NCI-H446 (cell line): ENCODE measurements at regions not wholly inside any gene's neighbourhood (a gene's known extent, or its start where the extent isn't known, plus 50 kb on each side); places are given as distances from the start of the nearest gene placed in this dataset.
"Not testable (repeated sequence)": the region's sequence is repeated elsewhere in the genome, so short reads cannot be mapped to it uniquely, and the experiment has no call there.

Experiments
- DNase-seq, 2 experiments: peaks; one replicate each; lab custom pipeline; 2025; lab: John Stamatoyannopoulos, UW

- no peak for DNase-seq
Measured at GRCh38 chr2:34306745-34307144, 707.6 kb upstream of the FAM98A start.

- no peak for DNase-seq
Measured at GRCh38 chr2:34305587-34305986, 706.5 kb upstream of the FAM98A start.

- no peak for DNase-seq
Measured at GRCh38 chr2:34294961-34295360, 695.9 kb upstream of the FAM98A start.

- DNase-seq, result no peak
Measured at GRCh38 chr2:34291076-34291475, 692.0 kb upstream of the FAM98A start.

GRCh38 chr2:34288016-34288415 is 688.9 kb upstream of the FAM98A start:
- DNase-seq, result no peak

- DNase-seq, result no peak
Measured at GRCh38 chr2:34280606-34281005, 681.5 kb upstream of the FAM98A start.

- DNase-seq, result no peak
Measured at GRCh38 chr2:34266908-34267697, 668.0 kb upstream of the FAM98A start.

- DNase-seq, result no peak
Measured at GRCh38 chr2:34261701-34262100, 662.6 kb upstream of the FAM98A start.

GRCh38 chr2:34254272-34254878 is 655.3 kb upstream of the FAM98A start:
- DNase-seq, result no peak

GRCh38 chr2:34252111-34252510 is 653.0 kb upstream of the FAM98A start:
- no peak for DNase-seq

GRCh38 chr2:34251578-34251977 is 652.5 kb upstream of the FAM98A start:
- no peak for DNase-seq

- DNase-seq, result no peak
Measured at GRCh38 chr2:34244195-34244594, 645.1 kb upstream of the FAM98A start.

- DNase-seq, result no peak
Measured at GRCh38 chr2:34242763-34243123, 643.6 kb upstream of the FAM98A start.

- no peak for DNase-seq
Measured at GRCh38 chr2:34241905-34242762, 643.0 kb upstream of the FAM98A start.

GRCh38 chr2:34239511-34239910 is 640.4 kb upstream of the FAM98A start:
- DNase-seq, result no peak

GRCh38 chr2:34234823-34235222 is 635.7 kb upstream of the FAM98A start:
- DNase-seq, result no peak

GRCh38 chr2:34229998-34230397 is 630.9 kb upstream of the FAM98A start:
- no peak for DNase-seq

- no peak for DNase-seq
Measured at GRCh38 chr2:34215174-34215573, 616.1 kb upstream of the FAM98A start.

GRCh38 chr2:34210382-34210781 is 611.3 kb upstream of the FAM98A start:
- DNase-seq, result not testable (repeated sequence)

GRCh38 chr2:34204560-34204959 is 605.5 kb upstream of the FAM98A start:
- DNase-seq, result no peak

- no peak for DNase-seq
Measured at GRCh38 chr2:34201099-34201498, 602.0 kb upstream of the FAM98A start.

- no peak for DNase-seq
Measured at GRCh38 chr2:34199971-34200370, 600.9 kb upstream of the FAM98A start.

GRCh38 chr2:34193164-34193563 is 594.1 kb upstream of the FAM98A start:
- no peak for DNase-seq
